PC-3 (cell line): ENCODE measurements at regions not wholly inside any gene's neighbourhood (a gene's known extent, or its start where the extent isn't known, plus 50 kb on each side); places are given as distances from the start of the nearest gene placed in this dataset.

ENCODE experiments used
- CTCF ChIP-seq: fragments of 300-600 bp; sonication (generic); conservative IDR thresholded peaks from 2 replicates; pipeline ENCODE4 v1.5.1; 2017; ENCODE audit warnings: antibody characterized with exemption, low read depth, mild to moderate bottlenecking, low read length
- EZH2 ChIP-seq: fragments of 300-600 bp; sonication (generic); IDR thresholded peaks from one replicate; pipeline ENCODE4 v1.6.1; 2017; ENCODE audit warnings: antibody characterized with exemption, mild to moderate bottlenecking, low read length; ENCODE audit not compliant: unreplicated experiment

GRCh38 chr15:70169147-70169546 is 71.4 kb upstream of the TLE3 start:
- no peak for TF ChIP-seq CTCF
- TF ChIP-seq EZH2 = no peak
